Left lung (tissue), 4 donors: ENCODE measurements at regions not wholly inside any gene's neighbourhood (a gene's known extent, or its start where the extent isn't known, plus 50 kb on each side); places are given as distances from the start of the nearest gene placed in this dataset.
"Not testable (repeated sequence)": the region's sequence is repeated elsewhere in the genome, so short reads cannot be mapped to it uniquely, and the experiment has no call there.

Source experiments
- ATAC-seq: fragments of 200-7000 bp; cut with Tn5 transposase; one replicate; pipeline ENCODE4 v1.9.1; 2020; ENCODE audit warnings: moderate library complexity
- DNase-seq, 4 donors: peaks; one replicate each; pipeline ENCODE4 v3.0.0-alpha.2; 2013 to 2020
- H3K27ac ChIP-seq, 2 donors: fragments of 200-600 bp; sonication (generic) in 1 of 2; one replicate each; pipeline versions ENCODE4 v1.5.0 to v1.8.0; 2020 to 2021
- H3K27me3 ChIP-seq, 2 donors: fragments of 200-600 bp; sonication (generic) in 1 of 2; one replicate each; pipeline versions ENCODE4 v1.5.0 to v1.8.0; 2020 to 2021
- H3K36me3 ChIP-seq, 2 donors: fragments of 200-600 bp; sonication (generic) in 1 of 2; one replicate each; pipeline versions ENCODE4 v1.5.0 to v1.8.0; 2020 to 2021
- H3K4me1 ChIP-seq, 2 donors: fragments of 200-600 bp; one replicate each; pipeline ENCODE4 v1.8.0; 2021
- H3K4me3 ChIP-seq, 2 donors: fragments of 200-600 bp; sonication (generic) in 1 of 2; one replicate each; pipeline versions ENCODE4 v1.5.0 to v1.8.0; 2020 to 2021; ENCODE audit warnings: mild to moderate bottlenecking in 1 of 2
- H3K9me3 ChIP-seq, 2 donors: fragments of 200-600 bp; sonication (generic) in 1 of 2; one replicate each; pipeline versions ENCODE4 v1.5.0 to v1.8.0; 2020 to 2021
- CTCF ChIP-seq, 2 donors: fragments of 200-600 bp; sonication (generic) in 1 of 2; IDR thresholded peaks; one replicate each; pipeline versions ENCODE4 v1.5.0 to v1.8.0; 2021; ENCODE audit warnings: antibody characterized with exemption in 2 of 2
- intact Hi-C, 2 donors: fragments of 100-400 bp; cut with DNase I; formaldehyde crosslinking; loops; one replicate each; pipeline versions ENCODE4 v1.11.2 to v1.14.2; 2022
- donor health status: DM: no; HTN: yes; CAD: no.
- donor health status: DM: no; HTN: no; CAD: no.

GRCh38 chr15:53129121-53129904, 339.2 kb upstream of the ONECUT1 start:
- TF ChIP-seq CTCF (IDR thresholded peaks at IDR 0.05) = no peak
- ATAC-seq (no peak), DNase-seq (no peak)
- H3K4me1 ChIP-seq = no peaks in the 10 kb centered on the region
- no peaks in the 10 kb centered on the region for H3K27me3 ChIP-seq
- H3K27ac ChIP-seq = no peak overlapping the region
- H3K4me3 ChIP-seq = no peak overlapping the region
- no peaks in the 10 kb centered on the region for H3K36me3 ChIP-seq
- intact Hi-C loops = no loop called here
- no peaks in the 10 kb centered on the region for H3K9me3 ChIP-seq

- intact Hi-C loops = no loop called here
- Histone ChIP-seq H3K9me3 (no peaks in the 10 kb centered on the region), H3K36me3 (no peaks in the 10 kb centered on the region), H3K4me1 (no peaks in the 10 kb centered on the region), H3K27ac (no peak overlapping the region), H3K27me3 (no peaks in the 10 kb centered on the region), H3K4me3 (no peak overlapping the region)
- DNase-seq = no peak
- no peak for ATAC-seq
- TF ChIP-seq CTCF (IDR thresholded peaks at IDR 0.05) = no peak
Measured at GRCh38 chr15:53128652-53129051, 338.5 kb upstream of the ONECUT1 start.

- Histone ChIP-seq H3K4me1 (no peaks in the 10 kb centered on the region), H3K27me3 (no peaks in the 10 kb centered on the region), H3K9me3 (no peaks in the 10 kb centered on the region), H3K4me3 (no peak overlapping the region), H3K27ac (no peak overlapping the region), H3K36me3 (no peaks in the 10 kb centered on the region)
- intact Hi-C loops = no loop called here
- no peak for TF ChIP-seq CTCF (IDR thresholded peaks at IDR 0.05)
- peak in 1 of 4 donors; percentile 21 for DNase-seq
- no peak for ATAC-seq
Measured at GRCh38 chr15:53126144-53126543, 336.0 kb upstream of the ONECUT1 start.

DNA sequence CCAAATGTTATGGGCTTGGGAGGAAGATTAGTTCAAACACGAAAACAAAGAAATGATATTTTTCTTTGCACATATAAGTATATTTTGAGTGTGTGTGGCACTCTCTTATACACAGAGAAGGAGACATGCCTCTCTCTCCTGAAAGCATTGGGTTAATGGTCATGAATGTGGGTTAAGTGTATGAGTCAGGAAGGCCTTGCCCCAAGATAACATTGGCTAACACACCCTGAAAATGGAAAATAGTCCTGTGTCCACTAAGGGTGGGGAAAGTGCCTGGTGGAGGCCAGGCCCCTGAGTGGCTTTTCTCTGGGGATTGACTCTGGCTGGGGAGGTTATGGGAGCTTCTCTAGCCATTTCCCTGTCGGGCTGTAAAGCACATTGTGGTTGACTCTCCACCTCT, 332.7 kb upstream of the ONECUT1 start:
- H3K27me3 ChIP-seq = no peaks in the 10 kb centered on the region
- no peaks in the 10 kb centered on the region for H3K4me1 ChIP-seq
- intact Hi-C loops = no loop called here
- TF ChIP-seq CTCF (IDR thresholded peaks at IDR 0.05) = no peak
- ATAC-seq = no peak
- no peaks in the 10 kb centered on the region for H3K36me3 ChIP-seq
- no peak overlapping the region for H3K27ac ChIP-seq
- H3K9me3 ChIP-seq = peaks cover 0 to under 1% of the 10 kb centered on the region in 2 donors
- H3K4me3 ChIP-seq = no peak overlapping the region
- no peak for DNase-seq

- intact Hi-C loops, ATAC-seq: not testable (repeated sequence)
Measured at GRCh38 chr15:53116915-53117314, 326.8 kb upstream of the ONECUT1 start.

DNA sequence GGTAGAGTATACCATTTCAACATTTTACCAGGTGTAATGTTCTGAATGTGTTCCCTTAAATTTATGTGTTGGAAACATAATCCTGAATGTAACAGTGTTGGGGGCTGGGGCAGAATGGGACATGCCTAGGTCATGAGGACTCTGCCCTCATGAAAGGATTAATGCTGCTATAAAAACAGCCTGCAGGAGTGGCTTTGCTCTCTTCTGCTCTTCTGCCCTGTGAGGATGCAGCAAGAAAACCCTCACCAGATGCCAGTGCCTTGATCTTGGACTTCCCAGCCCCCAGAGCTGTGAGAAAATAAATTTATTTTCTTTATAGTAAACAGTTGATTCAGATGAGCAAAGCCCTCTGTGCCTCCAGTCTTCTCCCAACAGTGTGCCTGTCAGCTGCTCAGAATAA, 326.0 kb upstream of the ONECUT1 start:
- TF ChIP-seq CTCF (IDR thresholded peaks at IDR 0.05) = no peak

More at GRCh38 chr15:53116915-53117314, 326.8 kb upstream of the ONECUT1 start:
- not testable (repeated sequence) for H3K27ac ChIP-seq, H3K4me3 ChIP-seq, H3K36me3 ChIP-seq, H3K27me3 ChIP-seq, DNase-seq, H3K4me1 ChIP-seq
- peaks cover 0 to 13% of the 10 kb centered on the region in 2 donors for H3K9me3 ChIP-seq

More for the DNA sequence above, 326.0 kb upstream of the ONECUT1 start:
- DNase-seq (no peak), ATAC-seq (no peak)
- H3K27ac ChIP-seq = no peak overlapping the region
- no peak overlapping the region for H3K4me3 ChIP-seq
- peaks cover 0 to 13% of the 10 kb centered on the region in 2 donors for H3K9me3 ChIP-seq
- intact Hi-C loops = no loop called here
- H3K4me1 ChIP-seq = no peaks in the 10 kb centered on the region
- H3K36me3 ChIP-seq = no peaks in the 10 kb centered on the region
- H3K27me3 ChIP-seq = no peaks in the 10 kb centered on the region
